ENCODE measurements at regions not wholly inside any gene's neighbourhood (a gene's known extent, or its start where the extent isn't known, plus 50 kb on each side); places are given as distances from the start of the nearest gene placed in this dataset.

- TF ChIP-seq SIN3A (IDR thresholded peaks at IDR 0.05; ENCODE audit: borderline replicate concordance, insufficient read depth, low read length) (no peak), REST (IDR thresholded peaks at IDR 0.05; ENCODE audit: insufficient read depth in 1 of 2, low read depth in 2 of 2, low read length in 2 of 2) (no peak), TAF1 (IDR thresholded peaks at IDR 0.05; ENCODE audit: borderline replicate concordance, insufficient read depth, low read length) (no peak), POLR2AphosphoS5 (IDR thresholded peaks at IDR 0.05; ENCODE audit: low read depth, low read length) (no peak), FOXP2 (optimal IDR thresholded peaks at IDR 0.05; ENCODE audit: borderline replicate concordance, extremely low read depth, extremely low read length, insufficient read depth) (no peak)
These were observed 283.7 kb upstream of the RTL1 start for GRCh38 chr14:101186992-101187815.

GRCh38 chr14:101187816-101188570, 284.5 kb upstream of the RTL1 start:
- no peak for TF ChIP-seq TAF1 (IDR thresholded peaks at IDR 0.05; ENCODE audit: borderline replicate concordance, insufficient read depth, low read length)
- no peak for TF ChIP-seq POLR2AphosphoS5 (IDR thresholded peaks at IDR 0.05; ENCODE audit: low read depth, low read length)
- TF ChIP-seq FOXP2 (optimal IDR thresholded peaks at IDR 0.05; ENCODE audit: borderline replicate concordance, extremely low read depth, extremely low read length, insufficient read depth), result no peak
- TF ChIP-seq REST (IDR thresholded peaks at IDR 0.05; ENCODE audit: insufficient read depth in 1 of 2, low read depth in 2 of 2, low read length in 2 of 2), result no peak

- no peak for TF ChIP-seq POLR2AphosphoS5 (IDR thresholded peaks at IDR 0.05; ENCODE audit: low read depth, low read length)
- no peak for TF ChIP-seq TAF1 (IDR thresholded peaks at IDR 0.05; ENCODE audit: borderline replicate concordance, insufficient read depth, low read length)
- no peak for TF ChIP-seq SIN3A (IDR thresholded peaks at IDR 0.05; ENCODE audit: borderline replicate concordance, insufficient read depth, low read length)
- TF ChIP-seq REST (IDR thresholded peaks at IDR 0.05; ENCODE audit: insufficient read depth in 1 of 2, low read depth in 2 of 2, low read length in 2 of 2), result no peak
- TF ChIP-seq FOXP2 (optimal IDR thresholded peaks at IDR 0.05; ENCODE audit: borderline replicate concordance, extremely low read depth, extremely low read length, insufficient read depth), result no peak
These were observed 285.0 kb upstream of the RTL1 start for GRCh38 chr14:101188571-101188915.

GRCh38 chr14:101189266-101189665, 285.7 kb upstream of the RTL1 start:
- TF ChIP-seq POLR2AphosphoS5 (IDR thresholded peaks at IDR 0.05; ENCODE audit: low read depth, low read length) (no peak), REST (IDR thresholded peaks at IDR 0.05; ENCODE audit: insufficient read depth in 1 of 2, low read depth in 2 of 2, low read length in 2 of 2) (no peak), SIN3A (IDR thresholded peaks at IDR 0.05; ENCODE audit: borderline replicate concordance, insufficient read depth, low read length) (no peak), TAF1 (IDR thresholded peaks at IDR 0.05; ENCODE audit: borderline replicate concordance, insufficient read depth, low read length) (no peak), FOXP2 (optimal IDR thresholded peaks at IDR 0.05; ENCODE audit: borderline replicate concordance, extremely low read depth, extremely low read length, insufficient read depth) (no peak)

All from PFSK-1 (cell line).